Epithelial cell of esophagus (primary cell): ENCODE measurements at regions not wholly inside any gene's neighbourhood (a gene's known extent, or its start where the extent isn't known, plus 50 kb on each side); places are given as distances from the start of the nearest gene placed in this dataset.

Experiments
- DNase-seq: peaks from one replicate; pipeline ENCODE4 v3.0.0; 2010; ENCODE audit warnings: low read depth
- H3K4me3 ChIP-seq: 2 replicates; pipeline ENCODE4 v1.5.1; 2011; ENCODE audit warnings: mild to moderate bottlenecking, low read length, control low read depth
- TF ChIP-seq, protein P1 (sequence below): IDR thresholded peaks from 2 replicates; pipeline ENCODE4 v1.5.1; 2011; ENCODE audit warnings: low read depth, mild to moderate bottlenecking, low read length, control low read depth, inconsistent platforms; ENCODE audit not compliant: insufficient read depth; ENCODE audit errors: missing control alignments

DNA sequence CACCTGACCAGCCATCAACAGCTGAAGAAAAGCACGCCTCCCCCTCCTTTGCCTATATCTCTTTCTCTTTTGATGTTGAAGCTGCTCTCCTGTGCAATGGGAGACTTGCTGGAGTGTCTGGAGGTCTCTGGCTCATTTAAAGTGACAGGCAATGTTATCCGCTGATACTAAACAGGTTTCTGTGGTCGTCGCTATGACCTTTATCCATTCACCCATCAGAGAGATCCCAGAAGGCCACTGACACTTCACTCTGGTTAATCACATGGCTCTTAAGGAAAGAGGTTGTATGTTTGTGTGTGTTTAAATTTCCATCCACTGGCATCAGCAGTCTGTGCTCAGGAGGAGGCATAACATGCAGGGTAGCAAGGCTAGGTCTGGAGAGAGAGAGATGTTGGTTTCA is 277.3 kb downstream of the MTX2 start:
- TF ChIP-seq, protein P1, sequence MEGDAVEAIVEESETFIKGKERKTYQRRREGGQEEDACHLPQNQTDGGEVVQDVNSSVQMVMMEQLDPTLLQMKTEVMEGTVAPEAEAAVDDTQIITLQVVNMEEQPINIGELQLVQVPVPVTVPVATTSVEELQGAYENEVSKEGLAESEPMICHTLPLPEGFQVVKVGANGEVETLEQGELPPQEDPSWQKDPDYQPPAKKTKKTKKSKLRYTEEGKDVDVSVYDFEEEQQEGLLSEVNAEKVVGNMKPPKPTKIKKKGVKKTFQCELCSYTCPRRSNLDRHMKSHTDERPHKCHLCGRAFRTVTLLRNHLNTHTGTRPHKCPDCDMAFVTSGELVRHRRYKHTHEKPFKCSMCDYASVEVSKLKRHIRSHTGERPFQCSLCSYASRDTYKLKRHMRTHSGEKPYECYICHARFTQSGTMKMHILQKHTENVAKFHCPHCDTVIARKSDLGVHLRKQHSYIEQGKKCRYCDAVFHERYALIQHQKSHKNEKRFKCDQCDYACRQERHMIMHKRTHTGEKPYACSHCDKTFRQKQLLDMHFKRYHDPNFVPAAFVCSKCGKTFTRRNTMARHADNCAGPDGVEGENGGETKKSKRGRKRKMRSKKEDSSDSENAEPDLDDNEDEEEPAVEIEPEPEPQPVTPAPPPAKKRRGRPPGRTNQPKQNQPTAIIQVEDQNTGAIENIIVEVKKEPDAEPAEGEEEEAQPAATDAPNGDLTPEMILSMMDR = no peak
- no peak for DNase-seq
- no peak overlapping the region for H3K4me3 ChIP-seq

DNA sequence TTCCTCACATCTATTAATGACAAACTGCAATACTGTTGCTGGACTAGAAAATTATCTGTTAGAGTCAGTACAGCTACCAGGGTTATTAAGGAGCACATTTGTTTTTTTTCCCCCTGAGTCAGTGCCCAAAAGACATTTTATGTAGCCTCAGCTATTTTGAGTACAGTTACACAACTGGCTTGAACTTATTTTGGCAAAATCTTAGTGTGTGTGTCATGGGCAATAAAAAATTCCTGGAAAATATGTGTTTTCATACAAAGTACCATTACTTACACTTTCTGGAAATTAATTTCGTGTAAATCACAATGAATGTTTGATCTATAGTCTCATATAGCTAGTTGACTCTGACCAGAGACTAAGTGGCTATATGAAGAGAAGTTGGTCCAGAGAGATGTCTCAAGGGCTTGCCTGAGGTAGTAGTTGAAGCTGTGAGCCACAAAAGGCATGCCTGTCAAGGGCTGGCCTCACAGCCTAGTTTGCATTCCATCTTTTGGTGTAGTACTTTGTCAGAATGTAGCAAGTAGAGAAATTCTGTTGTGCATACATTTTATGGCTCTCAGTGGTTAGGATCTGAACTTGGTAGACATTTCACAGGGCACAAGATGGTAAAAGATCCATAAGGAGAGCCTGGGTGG is 283.4 kb downstream of the MTX2 start:
- TF ChIP-seq, protein P1 = no peak
- no peak overlapping the region for H3K4me3 ChIP-seq
- DNase-seq = no peak

DNA sequence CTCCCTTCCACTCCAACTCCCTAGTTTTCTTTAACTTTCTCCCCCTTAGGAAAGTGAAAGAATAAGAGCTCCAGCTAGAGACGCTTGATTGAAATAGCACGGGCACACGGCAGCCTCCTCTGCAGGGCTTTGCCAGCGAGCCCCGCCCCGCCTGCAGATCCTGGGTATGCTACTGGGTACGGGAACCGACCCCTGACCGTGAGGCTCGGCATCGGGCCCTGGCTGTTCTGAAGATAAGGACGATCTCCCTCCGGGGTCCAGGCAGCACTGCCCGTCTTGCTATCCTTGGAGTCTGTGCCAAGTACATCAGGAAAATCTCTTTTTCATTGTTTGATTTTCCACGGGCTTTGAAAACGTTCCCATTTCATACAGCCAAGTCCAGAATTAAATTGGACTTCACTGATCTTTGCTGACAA is 284.5 kb downstream of the MTX2 start:
- peak overlapping the region; percentile 44 for H3K4me3 ChIP-seq
- TF ChIP-seq, protein P1 = peak; percentile 13
- peak; percentile 57 for DNase-seq

DNA sequence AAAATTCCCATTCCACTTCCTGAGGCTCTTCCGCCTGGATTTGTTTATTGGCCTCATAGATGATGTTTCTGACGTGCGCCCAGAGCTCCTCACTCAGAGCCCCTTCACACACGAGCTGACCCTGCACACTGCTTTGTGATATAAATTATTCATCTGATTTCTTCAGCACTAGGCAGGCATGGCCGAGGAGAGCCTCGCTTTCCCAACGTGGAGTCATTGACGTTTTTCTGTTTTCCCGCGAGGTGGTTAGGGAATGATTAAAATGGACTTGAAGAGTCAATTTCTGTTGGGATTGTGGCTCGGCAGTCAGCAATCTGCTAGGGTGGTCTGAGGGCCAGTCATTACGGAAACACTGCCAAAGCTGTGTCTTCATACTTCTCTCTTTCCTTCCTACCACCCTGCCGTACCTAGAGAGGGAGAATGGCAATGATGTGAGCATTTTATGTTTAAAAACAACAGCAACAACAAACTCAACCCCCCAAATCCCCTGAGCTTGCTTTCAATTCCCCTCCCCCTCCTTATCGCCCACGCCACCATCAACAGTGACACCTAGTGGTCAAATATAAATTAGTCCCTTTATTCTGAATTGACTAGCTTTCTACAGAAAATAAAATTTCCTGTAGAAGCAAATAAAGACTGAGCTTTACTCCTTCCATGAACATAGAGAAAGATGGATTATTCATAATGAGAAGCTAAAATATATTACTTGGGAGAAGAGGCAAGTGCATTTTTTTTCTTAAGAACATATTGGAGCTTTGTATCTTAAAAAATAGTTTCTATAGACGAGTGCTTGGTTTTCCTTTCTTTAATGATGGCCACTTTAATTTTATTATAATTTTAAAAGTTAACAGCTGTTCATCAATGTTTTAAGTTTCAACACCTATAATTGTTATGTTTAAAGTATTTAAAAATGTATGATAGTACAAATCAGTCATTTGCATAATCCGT is 285.1 kb downstream of the MTX2 start:
- TF ChIP-seq, protein P1 = peak; percentile 75
- peak overlapping the region; percentile 44 for H3K4me3 ChIP-seq
- peak; percentile 58 for DNase-seq

DNA sequence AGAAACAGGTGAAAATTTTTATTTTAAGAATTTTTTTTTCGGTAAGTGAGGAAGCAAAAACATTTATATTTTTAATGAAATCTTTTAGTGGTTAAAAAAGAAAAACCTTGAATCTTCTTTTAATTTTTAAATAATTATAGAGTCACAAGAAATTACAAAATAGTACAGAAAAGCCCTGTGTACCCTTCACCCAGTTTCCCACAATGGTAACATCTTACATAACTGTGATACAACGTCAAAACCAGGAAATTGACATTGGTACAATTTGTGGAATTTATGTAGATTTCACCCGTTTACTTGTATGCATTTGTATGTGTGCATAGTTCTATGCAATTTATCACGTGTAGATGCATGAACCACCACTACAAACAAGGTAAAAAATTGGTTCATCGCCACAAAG is 285.9 kb downstream of the MTX2 start:
- TF ChIP-seq, protein P1 = no peak
- no peak for DNase-seq
- no peak overlapping the region for H3K4me3 ChIP-seq

DNA sequence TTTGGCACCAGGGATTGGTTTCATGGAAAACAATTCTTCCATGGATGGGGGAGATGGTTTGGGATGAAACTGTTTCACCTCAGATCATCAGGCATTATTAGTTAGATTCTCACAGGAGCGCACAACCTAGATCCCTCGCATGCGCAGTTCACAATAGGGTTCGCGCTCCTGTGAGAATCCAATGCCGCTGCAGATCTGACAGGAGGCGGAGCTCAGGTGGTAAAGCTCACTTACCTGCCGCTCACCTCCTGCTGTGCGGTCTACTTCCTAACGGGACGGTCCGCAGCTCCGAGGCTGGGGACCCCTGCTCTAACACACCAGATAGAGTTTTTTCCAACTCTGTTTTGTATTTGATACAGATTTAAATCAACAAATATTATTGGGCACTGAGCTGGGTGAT is 286.5 kb downstream of the MTX2 start:
- TF ChIP-seq, protein P1 = no peak
- DNase-seq = peak; percentile 36
- H3K4me3 ChIP-seq = no peak overlapping the region

DNA sequence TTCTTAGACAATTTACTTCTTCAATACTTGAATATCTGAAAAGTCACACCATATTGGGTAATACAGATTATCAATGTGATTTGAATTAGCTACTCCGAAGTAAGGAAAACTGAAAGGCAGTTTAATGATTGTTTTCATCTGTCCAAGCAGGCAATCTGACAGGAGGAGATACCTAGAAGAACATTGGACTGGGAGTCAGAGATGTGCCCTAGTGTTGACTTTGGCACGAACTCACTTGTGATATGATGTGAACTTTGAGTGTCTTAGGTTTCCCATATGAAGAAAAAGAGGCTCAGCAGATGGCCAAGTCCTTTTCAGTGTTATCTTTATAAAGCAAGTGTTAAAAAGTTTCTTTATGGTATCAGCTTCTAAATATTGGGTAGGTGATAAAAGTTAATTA is 287.1 kb downstream of the MTX2 start:
- no peak for DNase-seq
- TF ChIP-seq, protein P1 = no peak
- no peak overlapping the region for H3K4me3 ChIP-seq
